A549 (cell line): ENCODE measurements at regions not wholly inside any gene's neighbourhood (a gene's known extent, or its start where the extent isn't known, plus 50 kb on each side); places are given as distances from the start of the nearest gene placed in this dataset.

Experiments used
- CEBPB ChIP-seq, 2 experiments: fragments of >200 bp in 1 of 2; sonication (Bioruptor Twin) in 1 of 2; formaldehyde crosslinking in 1 of 2; IDR thresholded peaks; 2 replicates each; pipeline ENCODE4 v1.6.1; 2012 to 2016
- HMGXB4 ChIP-seq: fragments of 250-450 bp; sonication (Bioruptor Pico); IDR thresholded peaks from 2 replicates; pipeline ENCODE4 v1.5.0; 2021; ENCODE audit warnings: mild to moderate bottlenecking, moderate library complexity, borderline replicate concordance
- POLR2A ChIP-seq: IDR thresholded peaks from 2 replicates; pipeline ENCODE4 v1.6.1; 2012; ENCODE audit warnings: mild to moderate bottlenecking, low read length
- TP53 ChIP-seq: fragments of 250-450 bp; sonication (Bioruptor Pico); IDR thresholded peaks from 2 replicates; pipeline ENCODE4 v1.5.0; 2021; ENCODE audit warnings: mild to moderate bottlenecking, moderate library complexity
- TF ChIP-seq, protein P1 (sequence below): fragments of >200 bp; sonication (Bioruptor Twin); formaldehyde crosslinking; IDR thresholded peaks from 3 replicates; pipeline ENCODE4 v1.5.1; 2016

DNA sequence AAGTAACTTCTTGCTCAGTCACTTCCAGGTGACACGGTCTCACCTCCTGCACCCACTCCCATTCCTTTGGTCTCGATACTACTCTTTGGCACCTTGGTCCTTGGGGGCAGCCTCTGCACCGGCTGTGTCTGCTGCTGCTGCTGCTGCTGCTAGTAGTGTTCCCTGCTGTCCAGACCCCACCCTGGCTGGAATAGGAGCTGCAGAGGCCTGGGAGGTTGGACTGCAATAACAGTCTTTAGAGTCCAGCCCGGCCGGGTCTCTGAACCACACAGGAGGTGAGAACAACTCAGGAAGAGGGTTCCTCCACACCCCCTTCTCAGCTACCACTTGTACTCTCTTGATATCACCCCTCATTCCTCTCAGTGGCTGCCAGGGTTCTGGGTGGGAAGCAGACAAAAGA is 231.1 kb upstream of the NLRP1 start:
- TF ChIP-seq, protein P1, sequence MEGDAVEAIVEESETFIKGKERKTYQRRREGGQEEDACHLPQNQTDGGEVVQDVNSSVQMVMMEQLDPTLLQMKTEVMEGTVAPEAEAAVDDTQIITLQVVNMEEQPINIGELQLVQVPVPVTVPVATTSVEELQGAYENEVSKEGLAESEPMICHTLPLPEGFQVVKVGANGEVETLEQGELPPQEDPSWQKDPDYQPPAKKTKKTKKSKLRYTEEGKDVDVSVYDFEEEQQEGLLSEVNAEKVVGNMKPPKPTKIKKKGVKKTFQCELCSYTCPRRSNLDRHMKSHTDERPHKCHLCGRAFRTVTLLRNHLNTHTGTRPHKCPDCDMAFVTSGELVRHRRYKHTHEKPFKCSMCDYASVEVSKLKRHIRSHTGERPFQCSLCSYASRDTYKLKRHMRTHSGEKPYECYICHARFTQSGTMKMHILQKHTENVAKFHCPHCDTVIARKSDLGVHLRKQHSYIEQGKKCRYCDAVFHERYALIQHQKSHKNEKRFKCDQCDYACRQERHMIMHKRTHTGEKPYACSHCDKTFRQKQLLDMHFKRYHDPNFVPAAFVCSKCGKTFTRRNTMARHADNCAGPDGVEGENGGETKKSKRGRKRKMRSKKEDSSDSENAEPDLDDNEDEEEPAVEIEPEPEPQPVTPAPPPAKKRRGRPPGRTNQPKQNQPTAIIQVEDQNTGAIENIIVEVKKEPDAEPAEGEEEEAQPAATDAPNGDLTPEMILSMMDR, result no peak
- TF ChIP-seq HMGXB4 (CRISPR knock-in tag) (no peak), TP53 (CRISPR knock-in tag) (no peak), POLR2A (no peak), CEBPB (IDR thresholded peaks at IDR 0.05) (no peak)
